T-cell (primary cell): ENCODE measurements at regions not wholly inside any gene's neighbourhood (a gene's known extent, or its start where the extent isn't known, plus 50 kb on each side); places are given as distances from the start of the nearest gene placed in this dataset.
A peak's percentile ranks its signal among the peaks of the same experiment; 100 is the strongest.

ENCODE experiments used
- ATAC-seq, 4 experiments: fragments of 200-7000 bp in 3 of 4; fragments of 150-1000 bp in 1 of 4; cut with Tn5 transposase; replicated peaks in 1 of 4; 1 replicate in 3 of 4; 2 replicates in 1 of 4; pipeline ENCODE4 v1.10.0; 2021; ENCODE audit warnings: moderate library complexity in 3 of 4, mild to moderate bottlenecking in 2 of 4, moderate number of reproducible peaks in 1 of 4
- CTCF ChIA-PET, 2 donors: fragments of 300-600 bp; sonication (Branson Sonifier 250); formaldehyde crosslinking; loops; one replicate each; lab custom pipeline; 2022; ENCODE audit warnings: antibody characterized with exemption in 2 of 2; lab: Charles Lee
- POLR2A ChIA-PET, 2 donors: fragments of 300-600 bp; sonication (Branson Sonifier 250); formaldehyde crosslinking; loops; one replicate each; lab custom pipeline; 2022; ENCODE audit warnings: antibody characterized with exemption in 2 of 2; lab: Charles Lee
- DNase-seq, 35 experiments: peaks; one replicate each; pipeline versions ENCODE4 v3.0.0 to v3.0.0-alpha.2; 2013 to 2023
- H3K27ac ChIP-seq: one replicate; pipeline ENCODE4 v1.5.1; 2013; ENCODE audit warnings: low read length
- H3K27me3 ChIP-seq, 2 experiments: replicated peaks in 1 of 2; 1 replicate in 1 of 2; 2 replicates in 1 of 2; pipeline versions ENCODE4 v1.6.1 to v1.7.0; 2013; ENCODE audit warnings: low read length in 1 of 2, mixed read lengths in 1 of 2; ENCODE audit not compliant: control insufficient read depth in 2 of 2, insufficient read depth in 2 of 2; ENCODE audit errors: extremely low read depth in 1 of 2
- H3K36me3 ChIP-seq, 2 donors: 1 replicate in 1 of 2; 2 replicates in 1 of 2; pipeline versions ENCODE4 v1.6.1 to v1.7.0; 2013; ENCODE audit warnings: low read length in 1 of 2; ENCODE audit not compliant: control insufficient read depth in 2 of 2, insufficient read depth in 1 of 2; ENCODE audit errors: extremely low read depth in 1 of 2
- H3K4me1 ChIP-seq, 2 experiments: 1 replicate in 1 of 2; 2 replicates in 1 of 2; pipeline versions ENCODE4 v1.6.1 to v1.7.0; 2013; ENCODE audit warnings: low read length in 2 of 2, mixed read lengths in 1 of 2; ENCODE audit not compliant: insufficient read depth in 2 of 2, control insufficient read depth in 1 of 2; ENCODE audit errors: extremely low read depth in 1 of 2
- H3K4me3 ChIP-seq, 2 donors: 1 replicate in 1 of 2; 2 replicates in 1 of 2; pipeline versions ENCODE4 v1.5.1 to v1.7.0; 2013; ENCODE audit warnings: mild to moderate bottlenecking in 2 of 2, low read length in 1 of 2, moderate library complexity in 1 of 2; ENCODE audit not compliant: control insufficient read depth in 1 of 2; ENCODE audit errors: extremely low read depth in 1 of 2
- H3K9me3 ChIP-seq: 2 replicates; pipeline ENCODE4 v1.7.0; 2013
- H3K27ac Mint-ChIP-seq, 2 donors: one replicate each; pipeline ENCODE4 v1.8.0; 2020 to 2021; ENCODE audit warnings: mild to moderate bottlenecking in 2 of 2, mixed read lengths in 2 of 2
- H3K27me3 Mint-ChIP-seq, 2 donors: one replicate each; pipeline ENCODE4 v1.8.0; 2021 to 2022; ENCODE audit warnings: mixed read lengths in 2 of 2
- H3K36me3 Mint-ChIP-seq: one replicate; pipeline ENCODE4 v1.8.0; 2021; ENCODE audit warnings: mixed read lengths
- H3K4me1 Mint-ChIP-seq, 3 donors: one replicate each; pipeline ENCODE4 v1.8.0; 2020 to 2022; ENCODE audit warnings: mixed read lengths in 3 of 3, mild to moderate bottlenecking in 1 of 3
- H3K4me3 Mint-ChIP-seq, 3 donors: one replicate each; pipeline ENCODE4 v1.8.0; 2020 to 2022; ENCODE audit warnings: mild to moderate bottlenecking in 3 of 3, mixed read lengths in 3 of 3, moderate library complexity in 3 of 3
- H3K9me3 Mint-ChIP-seq, 3 donors: one replicate each; pipeline ENCODE4 v1.8.0; 2020 to 2022; ENCODE audit warnings: mixed read lengths in 3 of 3
- WGBS: methylation state at CpG from one replicate; pipeline ENCODE4 v1.1.5; 2013; ENCODE audit warnings: missing lambda C conversion rate; ENCODE audit not compliant: insufficient coverage; 5-methylcytosine and 5-hydroxymethylcytosine counted together

- no peaks in the 10 kb centered on the region for H3K9me3 ChIP-seq
- no peak overlapping the region for H3K27ac ChIP-seq
- no peaks in the 10 kb centered on the region for H3K4me1 ChIP-seq
- CTCF ChIA-PET = interaction anchor here (0.6 to 1.2 kb wide), 3 partner anchors 9 to 98 kb away, joined by 3 to 5 read pairs (median 3); no protein-coding TSS in a partner anchor
- DNase-seq = peak in 2 of 35 experiments; percentile 6 to 55
- ATAC-seq = no peak
- no CpG with 5 or more reads among the region's 2 CpGs for WGBS
- H3K27me3 ChIP-seq = no peaks in the 10 kb centered on the region
- H3K4me3 ChIP-seq = no peak overlapping the region
- no peaks in the 10 kb centered on the region for H3K27me3 Mint-ChIP-seq
- H3K4me1 Mint-ChIP-seq = peaks cover 0 to 5% (median 0%) of the 10 kb centered on the region in 3 donors
- no peaks in the 10 kb centered on the region for H3K36me3 Mint-ChIP-seq
- no peak overlapping the region for H3K4me3 Mint-ChIP-seq
- H3K9me3 Mint-ChIP-seq = no peaks in the 10 kb centered on the region
- H3K27ac Mint-ChIP-seq = no peak overlapping the region
- H3K36me3 ChIP-seq = no peaks in the 10 kb centered on the region
- POLR2A ChIA-PET = no interaction called here
Observed at GRCh38 chr4:136864604-136865185, 667.6 kb downstream of the PCDH18 start.

- Mint-ChIP-seq H3K4me1 (peaks cover 0 to 5% (median 0%) of the 10 kb centered on the region in 3 donors), H3K9me3 (no peaks in the 10 kb centered on the region), H3K27me3 (no peaks in the 10 kb centered on the region), H3K4me3 (no peak overlapping the region), H3K36me3 (no peaks in the 10 kb centered on the region), H3K27ac (no peak overlapping the region)
- H3K36me3 ChIP-seq = no peaks in the 10 kb centered on the region
- H3K4me3 ChIP-seq = no peak overlapping the region
- WGBS = no CpG with 5 or more reads among the region's 1 CpG
- H3K4me1 ChIP-seq = no peaks in the 10 kb centered on the region
- no peak overlapping the region for H3K27ac ChIP-seq
- DNase-seq (no peak), ATAC-seq (no peak)
- ChIA-PET CTCF (interaction anchor here (0.7 to 1.2 kb wide), 2 partner anchors 10 to 1483 kb away, joined by 3 to 5 read pairs; no protein-coding TSS in a partner anchor), POLR2A (no interaction called here)
- H3K27me3 ChIP-seq = no peaks in the 10 kb centered on the region
- H3K9me3 ChIP-seq = no peaks in the 10 kb centered on the region
Observed at GRCh38 chr4:136863756-136864155, 668.5 kb downstream of the PCDH18 start.

GRCh38 chr4:136862653-136863052 lies 669.6 kb downstream of the PCDH18 start:
- POLR2A ChIA-PET = interaction anchor here in 1 of 2 donors (0.6 kb wide), 3 partner anchors 10 to 1259 kb away, joined by 3 to 6 read pairs (median 4); no protein-coding TSS in a partner anchor
- no peak overlapping the region for H3K27ac ChIP-seq
- WGBS = no CpG with 5 or more reads among the region's 3 CpGs
- no peaks in the 10 kb centered on the region for H3K9me3 Mint-ChIP-seq
- H3K27me3 ChIP-seq = no peaks in the 10 kb centered on the region
- H3K27me3 Mint-ChIP-seq = no peaks in the 10 kb centered on the region
- no peak for ATAC-seq
- no peak overlapping the region for H3K27ac Mint-ChIP-seq
- CTCF ChIA-PET = interaction anchor here (0.5 to 0.6 kb wide), 2 partner anchors 32 to 834 kb away, joined by 3 to 4 read pairs; no protein-coding TSS in a partner anchor
- H3K4me1 Mint-ChIP-seq = peaks cover 0 to 5% (median 0%) of the 10 kb centered on the region in 3 donors
- no peaks in the 10 kb centered on the region for H3K4me1 ChIP-seq
- no peaks in the 10 kb centered on the region for H3K36me3 Mint-ChIP-seq
- DNase-seq = no peak
- H3K9me3 ChIP-seq = no peaks in the 10 kb centered on the region
- no peaks in the 10 kb centered on the region for H3K36me3 ChIP-seq
- H3K4me3 Mint-ChIP-seq = no peak overlapping the region
- no peak overlapping the region for H3K4me3 ChIP-seq

GRCh38 chr4:136861091-136861490 lies 671.2 kb downstream of the PCDH18 start:
- no peaks in the 10 kb centered on the region for H3K36me3 ChIP-seq
- POLR2A ChIA-PET = interaction anchor here in 1 of 2 donors (0.5 kb wide), 1 partner anchor 99 kb away, joined by 6 read pairs; no protein-coding TSS in a partner anchor
- WGBS = no CpG with 5 or more reads among the region's 2 CpGs
- no peak for ATAC-seq
- no peaks in the 10 kb centered on the region for H3K9me3 Mint-ChIP-seq
- no peaks in the 10 kb centered on the region for H3K27me3 ChIP-seq
- no peak overlapping the region for H3K27ac Mint-ChIP-seq
- no peaks in the 10 kb centered on the region for H3K36me3 Mint-ChIP-seq
- DNase-seq = no peak
- no peaks in the 10 kb centered on the region for H3K9me3 ChIP-seq
- H3K27me3 Mint-ChIP-seq = no peaks in the 10 kb centered on the region
- H3K4me3 ChIP-seq = no peak overlapping the region
- CTCF ChIA-PET = no interaction called here
- peaks cover 0 to 5% (median 0%) of the 10 kb centered on the region in 3 donors for H3K4me1 Mint-ChIP-seq
- H3K4me1 ChIP-seq = no peaks in the 10 kb centered on the region
- H3K27ac ChIP-seq = no peak overlapping the region
- no peak overlapping the region for H3K4me3 Mint-ChIP-seq

GRCh38 chr4:136858903-136859302 lies 673.4 kb downstream of the PCDH18 start:
- Mint-ChIP-seq H3K27ac (no peak overlapping the region), H3K36me3 (no peaks in the 10 kb centered on the region), H3K4me1 (peaks cover 0 to 4% (median 0%) of the 10 kb centered on the region in 3 donors), H3K4me3 (no peak overlapping the region), H3K27me3 (no peaks in the 10 kb centered on the region), H3K9me3 (peaks cover 2 to 9% (median 6%) of the 10 kb centered on the region in 3 donors)
- no peak overlapping the region for H3K4me3 ChIP-seq
- no peaks in the 10 kb centered on the region for H3K4me1 ChIP-seq
- H3K27me3 ChIP-seq = no peaks in the 10 kb centered on the region
- ATAC-seq (no peak), DNase-seq (no peak)
- no peaks in the 10 kb centered on the region for H3K36me3 ChIP-seq
- ChIA-PET POLR2A (no interaction called here), CTCF (no interaction called here)
- no peak overlapping the region for H3K27ac ChIP-seq
- no peaks in the 10 kb centered on the region for H3K9me3 ChIP-seq

- no peaks in the 10 kb centered on the region for H3K27me3 ChIP-seq
- Mint-ChIP-seq H3K27me3 (no peaks in the 10 kb centered on the region), H3K9me3 (peaks cover 2 to 9% (median 6%) of the 10 kb centered on the region in 3 donors), H3K4me1 (no peaks in the 10 kb centered on the region), H3K36me3 (no peaks in the 10 kb centered on the region), H3K27ac (no peak overlapping the region), H3K4me3 (no peak overlapping the region)
- H3K9me3 ChIP-seq = no peaks in the 10 kb centered on the region
- DNase-seq (no peak), ATAC-seq (no peak)
- POLR2A ChIA-PET = no interaction called here
- no CpG with 5 or more reads among the region's 1 CpG for WGBS
- CTCF ChIA-PET = no interaction called here
- no peak overlapping the region for H3K4me3 ChIP-seq
- H3K27ac ChIP-seq = no peak overlapping the region
- no peaks in the 10 kb centered on the region for H3K36me3 ChIP-seq
- H3K4me1 ChIP-seq = no peaks in the 10 kb centered on the region
Observed at GRCh38 chr4:136855886-136856285, 676.4 kb downstream of the PCDH18 start.
